ENCODE measurements at regions not wholly inside any gene's neighbourhood (a gene's known extent, or its start where the extent isn't known, plus 50 kb on each side); places are given as distances from the start of the nearest gene placed in this dataset.

GRCh38 chr10:33882996-33883395, 548.5 kb upstream of the NRP1 start:
- Histone ChIP-seq H3K27ac (no peak overlapping the region), H3K4me1 (no peaks in the 10 kb centered on the region), H3K9me3 (peaks cover 0 to 2% (median 0%) of the 10 kb centered on the region in 4 donors), H3K4me3 (no peak overlapping the region), H3K36me3 (no peaks in the 10 kb centered on the region), H3K27me3 (no peaks in the 10 kb centered on the region)
- intact Hi-C loops (cut with DNase I) = no loop called here
- no peak for DNase-seq
- no peak for TF ChIP-seq POLR2A (IDR thresholded peaks at IDR 0.05)
- no peak for TF ChIP-seq POLR2AphosphoS5 (IDR thresholded peaks at IDR 0.05)
- TF ChIP-seq CTCF (IDR thresholded peaks at IDR 0.05) = no peak
- no peak for TF ChIP-seq EP300 (IDR thresholded peaks at IDR 0.05)
- WGBS, 2 donors = 84 to 95% methylated on average over 1 of the region's 1 CpG

DNA sequence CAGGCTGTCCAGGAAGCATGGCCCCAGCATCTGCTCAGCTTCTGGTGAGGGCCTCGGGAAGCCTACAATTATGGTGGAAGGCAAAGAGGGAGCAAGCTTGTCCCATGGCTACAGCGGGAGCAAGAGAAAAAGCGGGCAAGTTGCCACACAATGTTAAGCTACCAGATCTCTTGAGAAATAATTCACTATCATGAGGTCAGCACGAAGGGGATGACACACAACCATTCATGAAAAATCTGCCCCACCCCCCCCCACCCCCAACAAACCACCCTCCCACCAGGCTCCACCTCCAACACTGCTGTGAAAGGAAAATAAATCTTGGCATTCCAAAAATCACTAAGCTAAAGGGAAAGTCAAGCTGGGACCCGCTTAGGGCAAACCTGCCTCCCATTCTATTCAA, 545.8 kb upstream of the NRP1 start:
- no peak for DNase-seq
- Histone ChIP-seq H3K27me3 (no peaks in the 10 kb centered on the region), H3K4me3 (no peak overlapping the region), H3K9me3 (peaks cover 0 to 2% (median 0%) of the 10 kb centered on the region in 4 donors), H3K27ac (no peak overlapping the region), H3K36me3 (no peaks in the 10 kb centered on the region), H3K4me1 (no peaks in the 10 kb centered on the region)
- WGBS, 2 donors = 92 to 94% methylated on average over 5 of the region's 5 CpGs
- TF ChIP-seq POLR2AphosphoS5 (IDR thresholded peaks at IDR 0.05) = no peak
- intact Hi-C loops (cut with DNase I) = no loop called here

- TF ChIP-seq POLR2A (IDR thresholded peaks at IDR 0.05) (no peak), POLR2AphosphoS5 (IDR thresholded peaks at IDR 0.05) (no peak), CTCF (IDR thresholded peaks at IDR 0.05) (no peak), EP300 (IDR thresholded peaks at IDR 0.05) (no peak)
- Histone ChIP-seq H3K27ac (no peak overlapping the region), H3K9me3 (peaks cover 0 to 2% (median 0%) of the 10 kb centered on the region in 4 donors), H3K4me3 (no peak overlapping the region), H3K36me3 (no peaks in the 10 kb centered on the region), H3K27me3 (no peaks in the 10 kb centered on the region), H3K4me1 (no peaks in the 10 kb centered on the region)
- 94 to 97% methylated on average over 10 of the region's 10 CpGs for WGBS, 2 donors
- DNase-seq = no peak
- intact Hi-C loops (cut with DNase I) = no loop called here
Observed at GRCh38 chr10:33878238-33878786, 543.8 kb upstream of the NRP1 start.

DNA sequence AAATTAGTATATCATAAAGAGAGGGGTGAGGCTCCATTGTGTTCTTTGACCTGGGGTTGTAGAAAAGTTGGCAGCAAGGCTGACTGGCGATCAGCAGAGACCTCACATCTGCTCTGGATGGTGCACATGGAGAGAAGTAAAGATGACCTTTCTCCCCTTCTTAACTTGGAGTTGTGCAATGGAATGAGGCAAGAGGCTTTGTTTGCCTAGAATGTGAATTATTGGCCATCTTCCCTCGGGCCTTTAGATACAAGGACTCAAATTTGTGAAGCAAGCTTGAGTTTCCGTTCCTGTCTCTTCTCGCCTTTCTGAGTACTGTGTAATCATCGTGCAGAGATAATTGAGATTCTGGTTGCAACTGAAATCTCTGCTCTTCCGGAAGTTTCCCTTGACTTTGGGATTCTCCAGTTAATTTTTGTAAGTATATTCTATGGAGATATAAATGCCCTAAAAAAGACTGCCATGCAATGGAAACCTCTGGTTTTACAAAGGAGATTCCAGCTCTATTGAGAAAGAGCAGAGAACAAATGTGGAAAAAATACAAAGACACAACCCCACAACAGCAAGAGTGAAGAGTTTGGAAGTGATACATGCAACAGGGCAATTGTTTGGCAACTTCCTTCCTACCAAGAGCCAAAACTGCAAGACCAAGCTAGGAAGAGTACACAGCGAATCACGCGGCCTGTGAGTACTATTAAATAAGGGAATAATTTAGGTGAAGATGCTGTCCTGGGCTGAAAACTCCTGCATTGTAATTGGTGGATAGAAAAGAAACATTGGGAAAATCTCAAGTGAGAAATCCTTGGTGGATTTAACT, 542.3 kb upstream of the NRP1 start:
- H3K9me3 ChIP-seq = peaks cover 0 to 2% (median 0%) of the 10 kb centered on the region in 4 donors
- no peaks in the 10 kb centered on the region for H3K4me1 ChIP-seq
- no peak overlapping the region for H3K4me3 ChIP-seq
- H3K27ac ChIP-seq = no peak overlapping the region
- H3K36me3 ChIP-seq = no peaks in the 10 kb centered on the region
- H3K27me3 ChIP-seq = no peaks in the 10 kb centered on the region
- TF ChIP-seq POLR2AphosphoS5 (IDR thresholded peaks at IDR 0.05) (no peak), CTCF (IDR thresholded peaks at IDR 0.05) (no peak)
- intact Hi-C loops (cut with DNase I) = no loop called here
- 45 to 75% methylated on average over 9 of the region's 9 CpGs for WGBS, 2 donors
- no peak for DNase-seq

DNA sequence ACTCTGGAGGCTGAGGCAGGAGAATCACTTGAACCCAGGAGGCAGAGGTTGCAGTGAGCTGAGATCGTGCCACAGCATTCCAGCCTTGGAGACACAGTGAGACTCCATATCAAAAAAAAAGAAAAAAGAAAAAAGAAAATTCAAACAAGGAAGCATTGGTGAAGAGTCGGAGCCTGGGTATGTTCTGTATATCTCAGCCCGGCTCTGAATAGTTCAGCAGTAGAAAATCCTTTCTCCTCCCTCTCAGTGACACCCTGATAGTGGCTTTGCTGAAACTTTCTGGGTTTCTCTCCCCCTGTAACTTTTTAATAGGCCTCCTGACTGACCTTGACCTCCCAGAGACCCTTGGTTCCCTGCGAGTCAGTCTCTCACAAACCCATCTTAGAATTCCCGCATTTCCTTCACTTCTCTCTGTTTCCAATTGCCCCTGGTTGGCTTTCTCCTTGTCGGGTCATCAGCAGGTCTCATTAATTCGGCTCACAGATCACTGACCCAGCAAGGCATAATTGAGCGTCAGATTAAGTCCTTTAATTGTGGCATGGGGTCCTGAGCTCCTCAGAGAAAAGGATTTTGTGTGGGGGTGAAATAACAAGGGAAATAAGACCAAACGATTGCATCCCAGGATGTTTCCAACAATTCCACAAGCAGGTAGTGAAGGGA, 541.6 kb upstream of the NRP1 start:
- WGBS, 2 donors = 55 to 81% methylated on average over 9 of the region's 9 CpGs
- H3K27me3 ChIP-seq = no peaks in the 10 kb centered on the region
- DNase-seq = no peak
- H3K9me3 ChIP-seq = peaks cover 0 to 2% (median 0%) of the 10 kb centered on the region in 4 donors
- no peak overlapping the region for H3K4me3 ChIP-seq
- no peaks in the 10 kb centered on the region for H3K36me3 ChIP-seq
- TF ChIP-seq POLR2AphosphoS5 (IDR thresholded peaks at IDR 0.05) = no peak
- no peak for TF ChIP-seq EP300 (IDR thresholded peaks at IDR 0.05)
- TF ChIP-seq POLR2A (IDR thresholded peaks at IDR 0.05) = no peak
- no peak for TF ChIP-seq CTCF (IDR thresholded peaks at IDR 0.05)
- H3K4me1 ChIP-seq = no peaks in the 10 kb centered on the region
- H3K27ac ChIP-seq = no peak overlapping the region
- intact Hi-C loops (cut with DNase I) = no loop called here

All from sigmoid colon (tissue), 6 donors.